22Rv1 (cell line): ENCODE measurements at regions not wholly inside any gene's neighbourhood (a gene's known extent, or its start where the extent isn't known, plus 50 kb on each side); places are given as distances from the start of the nearest gene placed in this dataset.

ENCODE experiments used
- ZFX ChIP-seq: fragments of 450-650 bp; IDR thresholded peaks from 2 replicates; pipeline ENCODE4 v1.6.1; 2017; ENCODE audit warnings: antibody characterized with exemption, borderline replicate concordance
- TF ChIP-seq, protein P1 (sequence below): fragments of 450-650 bp; IDR thresholded peaks from 2 replicates; pipeline ENCODE4 v1.5.1; 2017; ENCODE audit warnings: mild to moderate bottlenecking

DNA sequence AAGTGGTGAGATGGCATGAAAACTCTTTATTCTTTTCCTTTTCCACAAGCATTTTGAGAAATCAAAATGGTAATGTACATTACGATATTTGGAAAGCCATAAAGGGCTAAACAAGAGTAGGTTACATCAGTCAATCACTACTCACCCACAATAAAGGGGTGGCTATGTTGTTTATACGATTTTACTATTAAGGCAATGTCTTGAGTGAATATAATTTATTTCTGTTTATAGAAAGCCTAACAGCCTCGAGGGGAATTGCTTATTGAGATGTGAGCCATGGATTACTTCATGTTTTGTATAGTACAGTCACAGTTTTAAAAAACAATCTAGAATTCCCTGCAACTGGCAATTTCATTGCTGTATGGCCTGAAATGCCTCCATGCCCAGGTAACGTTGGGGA, 237.5 kb upstream of the RBBP8 start:
- TF ChIP-seq, protein P1, sequence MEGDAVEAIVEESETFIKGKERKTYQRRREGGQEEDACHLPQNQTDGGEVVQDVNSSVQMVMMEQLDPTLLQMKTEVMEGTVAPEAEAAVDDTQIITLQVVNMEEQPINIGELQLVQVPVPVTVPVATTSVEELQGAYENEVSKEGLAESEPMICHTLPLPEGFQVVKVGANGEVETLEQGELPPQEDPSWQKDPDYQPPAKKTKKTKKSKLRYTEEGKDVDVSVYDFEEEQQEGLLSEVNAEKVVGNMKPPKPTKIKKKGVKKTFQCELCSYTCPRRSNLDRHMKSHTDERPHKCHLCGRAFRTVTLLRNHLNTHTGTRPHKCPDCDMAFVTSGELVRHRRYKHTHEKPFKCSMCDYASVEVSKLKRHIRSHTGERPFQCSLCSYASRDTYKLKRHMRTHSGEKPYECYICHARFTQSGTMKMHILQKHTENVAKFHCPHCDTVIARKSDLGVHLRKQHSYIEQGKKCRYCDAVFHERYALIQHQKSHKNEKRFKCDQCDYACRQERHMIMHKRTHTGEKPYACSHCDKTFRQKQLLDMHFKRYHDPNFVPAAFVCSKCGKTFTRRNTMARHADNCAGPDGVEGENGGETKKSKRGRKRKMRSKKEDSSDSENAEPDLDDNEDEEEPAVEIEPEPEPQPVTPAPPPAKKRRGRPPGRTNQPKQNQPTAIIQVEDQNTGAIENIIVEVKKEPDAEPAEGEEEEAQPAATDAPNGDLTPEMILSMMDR, result no peak
- no peak for TF ChIP-seq ZFX
